Loucy (cell line): ENCODE measurements at regions not wholly inside any gene's neighbourhood (a gene's known extent, or its start where the extent isn't known, plus 50 kb on each side); places are given as distances from the start of the nearest gene placed in this dataset.

ENCODE experiments used
- H2AFZ ChIP-seq: fragments of 200-600 bp; sonication (generic); 2 replicates; pipeline ENCODE4 v1.6.0; 2016; ENCODE audit warnings: antibody characterized with exemption, mild to moderate bottlenecking, low read length, moderate library complexity
- H3F3A ChIP-seq: fragments of 200-600 bp; 2 replicates; pipeline ENCODE4 v1.6.0; 2016; ENCODE audit warnings: antibody characterized with exemption, low read depth, mild to moderate bottlenecking
- H3K27me3 ChIP-seq: fragments of 200-600 bp; sonication (generic); 2 replicates; pipeline ENCODE4 v1.6.1; 2014; ENCODE audit warnings: low read length, mild to moderate bottlenecking; ENCODE audit not compliant: insufficient read depth, poor library complexity, severe bottlenecking
- H3K36me3 ChIP-seq: fragments of 200-600 bp; sonication (generic); 2 replicates; pipeline ENCODE4 v1.6.1; 2016; ENCODE audit warnings: low read length; ENCODE audit not compliant: insufficient read depth
- H3K4me1 ChIP-seq: fragments of 200-600 bp; sonication (generic); 2 replicates; pipeline ENCODE4 v1.5.1; 2014; ENCODE audit warnings: low read length, mild to moderate bottlenecking; ENCODE audit not compliant: insufficient read depth, poor library complexity, severe bottlenecking
- H3K4me2 ChIP-seq: fragments of 200-600 bp; sonication (generic); 2 replicates; pipeline ENCODE4 v1.6.0; 2014; ENCODE audit warnings: antibody characterized with exemption, low read length, low read depth, mild to moderate bottlenecking; ENCODE audit not compliant: poor library complexity, severe bottlenecking
- H3K4me3 ChIP-seq: fragments of 200-600 bp; sonication (generic); 2 replicates; pipeline ENCODE4 v1.5.1; 2014; ENCODE audit warnings: low read length, mild to moderate bottlenecking, mixed read lengths; ENCODE audit not compliant: poor library complexity, severe bottlenecking
- H3K79me2 ChIP-seq: fragments of 200-600 bp; sonication (generic); 2 replicates; pipeline ENCODE4 v1.6.1; 2014; ENCODE audit warnings: low read length; ENCODE audit not compliant: insufficient read depth
- H3K9ac ChIP-seq: fragments of 200-600 bp; sonication (generic); 2 replicates; pipeline ENCODE4 v1.6.0; 2014; ENCODE audit warnings: mild to moderate bottlenecking, low read depth, low read length, moderate library complexity; ENCODE audit not compliant: poor library complexity, severe bottlenecking
- H3K9me2 ChIP-seq: fragments of 200-600 bp; sonication (generic); replicated peaks from 2 replicates; pipeline ENCODE4 v1.6.1; 2016; ENCODE audit warnings: low read depth, low read length, mixed read lengths
- H3K9me3 ChIP-seq: fragments of 200-600 bp; sonication (generic); 2 replicates; pipeline ENCODE4 v1.6.1; 2014; ENCODE audit warnings: mild to moderate bottlenecking, antibody characterized with exemption, low read length, low read depth; ENCODE audit not compliant: insufficient read depth
- H4K20me1 ChIP-seq: fragments of 200-600 bp; sonication (generic); 2 replicates; pipeline ENCODE4 v1.6.0; 2014; ENCODE audit warnings: antibody characterized with exemption, low read length, mild to moderate bottlenecking; ENCODE audit not compliant: insufficient read depth, poor library complexity, severe bottlenecking
- CTCF ChIP-seq: fragments of 200-600 bp; sonication (generic); conservative IDR thresholded peaks from 2 replicates; pipeline ENCODE4 v1.5.1; 2014; ENCODE audit warnings: mild to moderate bottlenecking, antibody characterized with exemption, low read length
- EZH2phosphoT487 ChIP-seq: fragments of 200-600 bp; IDR thresholded peaks from 2 replicates; pipeline ENCODE4 v1.6.1; 2018; ENCODE audit warnings: antibody characterized with exemption, mild to moderate bottlenecking, moderate library complexity, borderline replicate concordance

- H3K27me3 ChIP-seq, result no peaks in the 10 kb centered on the region
- no peaks in the 10 kb centered on the region for H3K36me3 ChIP-seq
- TF ChIP-seq EZH2phosphoT487, result no peak
- TF ChIP-seq CTCF, result no peak
- H3K79me2 ChIP-seq, result no peaks in the 10 kb centered on the region
- H3K4me1 ChIP-seq, result peaks cover 5% of the 10 kb centered on the region
- no peaks in the 10 kb centered on the region for H3K9me2 ChIP-seq
- no peak overlapping the region for H3K9ac ChIP-seq
- H3K4me3 ChIP-seq, result no peak overlapping the region
- no peaks in the 10 kb centered on the region for H3K9me3 ChIP-seq
- H4K20me1 ChIP-seq, result no peaks in the 10 kb centered on the region
- H2AFZ ChIP-seq, result no peak overlapping the region
- H3F3A ChIP-seq, result no peaks in the 10 kb centered on the region
- no peak overlapping the region for H3K4me2 ChIP-seq
Measured at GRCh38 chr3:72041511-72041910, 256.6 kb upstream of the PROK2 start.

GRCh38 chr3:72041076-72041475 lies 256.1 kb upstream of the PROK2 start:
- no peaks in the 10 kb centered on the region for H3F3A ChIP-seq
- TF ChIP-seq CTCF, result no peak
- TF ChIP-seq EZH2phosphoT487, result no peak
- no peaks in the 10 kb centered on the region for H3K9me3 ChIP-seq
- no peak overlapping the region for H3K4me3 ChIP-seq
- H3K9ac ChIP-seq, result no peak overlapping the region
- peaks cover 5% of the 10 kb centered on the region for H3K4me1 ChIP-seq
- no peak overlapping the region for H2AFZ ChIP-seq
- H3K27me3 ChIP-seq, result no peaks in the 10 kb centered on the region
- H3K9me2 ChIP-seq, result no peaks in the 10 kb centered on the region
- H4K20me1 ChIP-seq, result no peaks in the 10 kb centered on the region
- no peaks in the 10 kb centered on the region for H3K36me3 ChIP-seq
- H3K4me2 ChIP-seq, result no peak overlapping the region
- no peaks in the 10 kb centered on the region for H3K79me2 ChIP-seq

GRCh38 chr3:72039677-72040076 lies 254.7 kb upstream of the PROK2 start:
- TF ChIP-seq EZH2phosphoT487, result no peak
- no peak for TF ChIP-seq CTCF
- no peak overlapping the region for H3K4me2 ChIP-seq
- no peaks in the 10 kb centered on the region for H4K20me1 ChIP-seq
- H3F3A ChIP-seq, result no peaks in the 10 kb centered on the region
- no peak overlapping the region for H2AFZ ChIP-seq
- H3K9me2 ChIP-seq, result no peaks in the 10 kb centered on the region
- H3K9me3 ChIP-seq, result no peaks in the 10 kb centered on the region
- H3K79me2 ChIP-seq, result no peaks in the 10 kb centered on the region
- H3K4me1 ChIP-seq, result peaks cover 5% of the 10 kb centered on the region
- H3K4me3 ChIP-seq, result no peak overlapping the region
- no peaks in the 10 kb centered on the region for H3K27me3 ChIP-seq
- H3K36me3 ChIP-seq, result no peaks in the 10 kb centered on the region
- H3K9ac ChIP-seq, result no peak overlapping the region
